MCF 10A (cell line): ENCODE measurements at regions not wholly inside any gene's neighbourhood (a gene's known extent, or its start where the extent isn't known, plus 50 kb on each side); places are given as distances from the start of the nearest gene placed in this dataset.

Source experiments
- BruUV-seq: library from RNA; stranded (reverse); fragments of 400-500 nt; replicated peaks from 2 replicates; lab custom pipeline; 2021; lab: Mats Ljungman, UMichigan
- CTCF ChIA-PET: fragments of 300-600 bp; sonication (Branson Sonifier 250); formaldehyde crosslinking; extraction: SDS; loops from one replicate; lab custom pipeline; 2021; ENCODE audit warnings: antibody characterized with exemption, inconsistent platforms; lab: Yijun Ruan, JAX
- POLR2A ChIA-PET: fragments of 300-600, 350-650 bp; sonication (Branson Sonifier 250); formaldehyde crosslinking; extraction: SDS; loops from one replicate; lab custom pipeline; 2020; ENCODE audit warnings: antibody characterized with exemption, inconsistent platforms; lab: Yijun Ruan, JAX
- DNase-seq: peaks from one replicate; pipeline ENCODE4 v3.0.0-alpha.2; 2018; ENCODE audit not compliant: unreplicated experiment
- H3K27ac Mint-ChIP-seq: one replicate; pipeline ENCODE4 v1.8.0; 2022; ENCODE audit warnings: mild to moderate bottlenecking, low read depth, mixed read lengths; ENCODE audit not compliant: unreplicated experiment
- H3K27me3 Mint-ChIP-seq: one replicate; pipeline ENCODE4 v1.8.0; 2022; ENCODE audit warnings: mixed read lengths; ENCODE audit not compliant: insufficient read depth, unreplicated experiment
- H3K36me3 Mint-ChIP-seq: one replicate; pipeline ENCODE4 v1.8.0; 2022; ENCODE audit warnings: mild to moderate bottlenecking, moderate library complexity, mixed read lengths; ENCODE audit not compliant: insufficient read depth, unreplicated experiment
- H3K4me1 Mint-ChIP-seq: one replicate; pipeline ENCODE4 v1.8.0; 2022; ENCODE audit warnings: mixed read lengths; ENCODE audit not compliant: insufficient read depth, unreplicated experiment
- H3K4me3 Mint-ChIP-seq: one replicate; pipeline ENCODE4 v1.8.0; 2022; ENCODE audit warnings: mild to moderate bottlenecking, moderate library complexity, mixed read lengths; ENCODE audit not compliant: unreplicated experiment
- H3K9me3 Mint-ChIP-seq: one replicate; pipeline ENCODE4 v1.8.0; 2022; ENCODE audit warnings: mixed read lengths; ENCODE audit not compliant: unreplicated experiment
- intact Hi-C: fragments of 100-400 bp; cut with micrococcal nuclease; formaldehyde crosslinking; loops from 2 replicates; pipeline ENCODE4 v1.14.1; 2022
- TF ChIP-seq, protein P1 (sequence below): fragments of 200-600 bp; IDR thresholded peaks from one replicate; pipeline ENCODE4 v1.8.0; 2022; ENCODE audit warnings: antibody characterized with exemption, mild to moderate bottlenecking; ENCODE audit not compliant: unreplicated experiment

DNA sequence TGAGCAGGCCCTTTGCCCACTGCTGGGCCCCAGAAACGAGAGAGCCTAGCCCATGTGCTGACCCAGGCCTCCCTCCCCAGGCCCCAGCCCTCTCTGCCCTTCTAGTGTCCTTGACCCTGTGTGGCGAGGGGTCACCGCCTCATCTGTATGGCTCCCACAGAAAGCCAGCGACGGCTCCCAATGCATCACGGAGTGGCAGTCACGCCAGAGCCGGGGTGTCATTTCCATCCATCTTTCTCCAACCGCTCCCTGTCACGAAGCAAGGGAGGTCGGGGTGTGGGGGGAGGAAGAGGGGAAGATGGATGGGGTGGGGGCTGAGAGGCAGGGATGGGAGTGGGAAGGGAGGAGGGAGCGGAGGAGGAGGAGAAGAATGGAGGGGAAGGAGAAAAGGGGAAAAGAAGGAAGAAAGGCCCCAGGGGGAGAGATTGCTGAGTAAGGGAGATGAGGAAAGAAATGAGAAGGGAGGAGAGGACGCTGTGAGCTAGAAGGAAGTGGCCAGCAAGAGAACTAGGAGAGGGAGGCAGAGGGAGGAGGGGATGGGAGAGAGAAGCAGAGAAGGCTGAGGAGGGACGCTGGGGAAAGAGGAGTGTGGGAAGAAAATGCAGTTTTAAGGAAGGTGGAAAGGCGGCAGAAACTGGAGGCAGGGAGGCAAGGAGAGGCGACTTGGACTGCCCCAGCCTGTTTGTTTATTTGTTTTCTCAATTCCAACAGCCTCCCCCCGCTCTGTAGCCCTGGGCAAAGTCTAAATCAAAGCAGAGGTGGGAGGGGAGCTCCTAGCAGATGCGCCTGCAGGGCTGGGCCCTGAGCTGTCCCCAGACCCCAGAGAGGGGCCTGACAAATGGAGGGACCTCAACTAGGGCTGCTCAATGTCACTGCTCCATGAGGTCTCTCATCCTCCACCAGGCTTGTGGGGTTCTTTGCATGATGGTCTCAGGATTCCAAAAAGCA, 75.5 kb upstream of the LHX5 start:
- H3K27ac Mint-ChIP-seq: no peak overlapping the region
- peaks cover 6% of the 10 kb centered on the region for H3K9me3 Mint-ChIP-seq
- TF ChIP-seq, protein P1, sequence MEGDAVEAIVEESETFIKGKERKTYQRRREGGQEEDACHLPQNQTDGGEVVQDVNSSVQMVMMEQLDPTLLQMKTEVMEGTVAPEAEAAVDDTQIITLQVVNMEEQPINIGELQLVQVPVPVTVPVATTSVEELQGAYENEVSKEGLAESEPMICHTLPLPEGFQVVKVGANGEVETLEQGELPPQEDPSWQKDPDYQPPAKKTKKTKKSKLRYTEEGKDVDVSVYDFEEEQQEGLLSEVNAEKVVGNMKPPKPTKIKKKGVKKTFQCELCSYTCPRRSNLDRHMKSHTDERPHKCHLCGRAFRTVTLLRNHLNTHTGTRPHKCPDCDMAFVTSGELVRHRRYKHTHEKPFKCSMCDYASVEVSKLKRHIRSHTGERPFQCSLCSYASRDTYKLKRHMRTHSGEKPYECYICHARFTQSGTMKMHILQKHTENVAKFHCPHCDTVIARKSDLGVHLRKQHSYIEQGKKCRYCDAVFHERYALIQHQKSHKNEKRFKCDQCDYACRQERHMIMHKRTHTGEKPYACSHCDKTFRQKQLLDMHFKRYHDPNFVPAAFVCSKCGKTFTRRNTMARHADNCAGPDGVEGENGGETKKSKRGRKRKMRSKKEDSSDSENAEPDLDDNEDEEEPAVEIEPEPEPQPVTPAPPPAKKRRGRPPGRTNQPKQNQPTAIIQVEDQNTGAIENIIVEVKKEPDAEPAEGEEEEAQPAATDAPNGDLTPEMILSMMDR: no peak
- POLR2A ChIA-PET: no interaction called here
- no peaks in the 10 kb centered on the region for H3K4me1 Mint-ChIP-seq
- H3K4me3 Mint-ChIP-seq: no peak overlapping the region
- no peak for DNase-seq
- peaks cover 22% of the 10 kb centered on the region for H3K27me3 Mint-ChIP-seq
- no peaks in the 10 kb centered on the region for H3K36me3 Mint-ChIP-seq
- BruUV-seq: no TSS peak
- CTCF ChIA-PET: interaction anchor here (0.5 to 0.6 kb wide), 2 partner anchors 8 to 253 kb away, joined by 3 to 6 read pairs; no protein-coding TSS in a partner anchor
- intact Hi-C loops: no loop called here

DNA sequence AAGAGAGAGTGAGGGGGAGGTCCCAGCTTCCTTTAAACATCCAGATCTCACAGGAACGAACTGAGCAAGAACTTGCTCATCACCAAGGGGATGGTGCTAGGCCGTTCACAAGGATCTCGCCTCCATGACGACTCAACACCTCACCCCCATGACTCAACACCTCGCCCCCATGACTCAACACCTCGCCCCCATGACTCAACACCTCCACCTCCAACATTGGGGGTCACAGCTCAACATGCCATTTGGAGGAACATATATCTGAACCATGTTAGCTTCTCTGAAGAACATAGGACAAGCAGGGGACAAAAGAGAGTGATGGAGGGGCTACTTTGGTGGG, 66.0 kb upstream of the LHX5 start:
- Mint-ChIP-seq H3K4me3 (no peak overlapping the region), H3K27me3 (peaks cover 18% of the 10 kb centered on the region), H3K27ac (no peak overlapping the region), H3K9me3 (peaks cover 7% of the 10 kb centered on the region), H3K36me3 (no peaks in the 10 kb centered on the region), H3K4me1 (peaks cover 6% of the 10 kb centered on the region)
- no peak for DNase-seq
- TF ChIP-seq, protein P1: no peak
- intact Hi-C loops: no loop called here
- CTCF ChIA-PET: interaction anchor here (0.5 kb wide), 1 partner anchor 8 kb away, joined by 5 read pairs; no protein-coding TSS in a partner anchor
- POLR2A ChIA-PET: no interaction called here
- no TSS peak for BruUV-seq

DNA sequence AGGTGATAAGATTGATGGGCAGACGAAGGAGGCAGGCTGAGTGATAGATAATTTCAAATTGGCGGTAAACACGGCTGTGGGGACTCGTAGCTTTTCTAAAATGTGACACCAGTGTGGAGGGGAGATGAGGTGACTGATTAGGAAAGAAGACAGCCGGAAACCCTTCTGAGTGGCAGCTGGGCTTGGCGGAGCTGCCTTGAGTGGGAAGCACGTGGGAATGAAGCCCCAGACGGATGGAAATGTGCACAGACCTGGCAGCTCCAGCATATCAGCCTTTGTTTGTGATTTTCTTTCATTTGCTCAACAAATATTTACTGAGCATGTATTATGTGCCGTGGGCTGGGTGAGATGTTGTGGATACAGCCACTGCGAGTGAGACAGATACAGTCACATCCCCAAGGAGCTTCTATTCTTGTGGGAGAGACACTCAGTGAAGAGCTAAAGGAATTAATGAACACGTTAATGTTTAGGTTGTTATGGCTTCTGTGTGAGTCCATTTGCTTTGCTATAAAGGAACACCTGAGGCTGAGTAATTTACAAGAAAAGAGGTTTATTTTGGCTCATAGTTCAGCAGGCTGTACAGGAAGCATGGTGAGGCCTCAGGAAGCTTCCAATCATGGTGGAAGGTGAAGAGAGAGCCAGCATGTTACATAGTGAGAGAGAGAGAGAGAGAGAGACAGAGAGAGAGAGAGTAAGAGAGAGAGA, 65.5 kb upstream of the LHX5 start:
- BruUV-seq: no TSS peak

More for the DNA sequence above, 65.5 kb upstream of the LHX5 start:
- ChIA-PET CTCF (interaction anchor here (0.5 kb wide), 1 partner anchor 7 kb away, joined by 5 read pairs; no protein-coding TSS in a partner anchor), POLR2A (no interaction called here)
- intact Hi-C loops: no loop called here
- H3K4me1 Mint-ChIP-seq: peaks cover 6% of the 10 kb centered on the region
- no peak overlapping the region for H3K4me3 Mint-ChIP-seq
- no peak overlapping the region for H3K27ac Mint-ChIP-seq
- no peak for DNase-seq
- no peaks in the 10 kb centered on the region for H3K36me3 Mint-ChIP-seq
- peaks cover 18% of the 10 kb centered on the region for H3K27me3 Mint-ChIP-seq
- H3K9me3 Mint-ChIP-seq: peaks cover 7% of the 10 kb centered on the region
- TF ChIP-seq, protein P1: no peak
